ENCODE measurements at regions not wholly inside any gene's neighbourhood (a gene's known extent, or its start where the extent isn't known, plus 50 kb on each side); places are given as distances from the start of the nearest gene placed in this dataset.

DNA sequence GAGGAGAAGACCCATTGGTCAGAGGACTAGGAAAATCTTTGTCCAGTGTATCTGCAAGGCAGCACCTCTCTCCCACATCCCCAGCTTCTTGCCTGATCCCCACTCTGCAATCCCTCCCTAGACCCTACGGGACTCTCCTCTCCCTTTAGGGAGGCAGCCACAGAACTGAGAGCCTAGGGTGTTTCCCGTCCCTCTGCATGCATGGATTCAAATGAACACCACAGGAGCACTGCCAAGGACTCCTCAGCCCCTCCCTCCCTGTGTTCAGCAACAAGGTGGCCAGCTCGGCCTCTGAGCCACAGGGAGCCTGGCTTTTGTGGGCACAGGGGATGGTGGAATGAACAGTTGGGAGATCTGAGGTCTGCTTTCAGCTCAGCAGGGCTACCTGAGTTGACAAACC is 117.1 kb downstream of the TXNL1 start:
- TF ChIP-seq SUZ12 (IDR thresholded peaks at IDR 0.05; ENCODE audit: extremely low read depth, insufficient read depth, insufficient read length) (no peak), YY1 (IDR thresholded peaks at IDR 0.05; ENCODE audit: insufficient read depth, insufficient read length) (no peak), ZNF274 (IDR thresholded peaks at IDR 0.05; ENCODE audit: low read depth, low read length) (no peak)
